Mucosa of rectum (tissue), 2 donors: ENCODE measurements at regions not wholly inside any gene's neighbourhood (a gene's known extent, or its start where the extent isn't known, plus 50 kb on each side); places are given as distances from the start of the nearest gene placed in this dataset.
"Not testable (repeated sequence)": the region's sequence is repeated elsewhere in the genome, so short reads cannot be mapped to it uniquely, and the experiment has no call there.

Experiments used
- H3K27ac ChIP-seq, 2 donors: one replicate each; pipeline ENCODE4 v1.7.0; 2013; ENCODE audit warnings: inconsistent platforms in 2 of 2, low read depth in 2 of 2, low read length in 2 of 2
- H3K27me3 ChIP-seq, 2 donors: one replicate each; pipeline ENCODE4 v1.7.0; 2013; ENCODE audit warnings: low read length in 2 of 2; ENCODE audit not compliant: control insufficient read depth in 2 of 2, insufficient read depth in 2 of 2
- H3K36me3 ChIP-seq, 2 donors: one replicate each; pipeline ENCODE4 v1.7.0; 2013; ENCODE audit warnings: low read length in 2 of 2; ENCODE audit not compliant: control insufficient read depth in 2 of 2, insufficient read depth in 2 of 2
- H3K4me1 ChIP-seq, 2 donors: one replicate each; pipeline ENCODE4 v1.7.0; 2013; ENCODE audit warnings: low read length in 2 of 2, mild to moderate bottlenecking in 1 of 2; ENCODE audit not compliant: control insufficient read depth in 2 of 2, insufficient read depth in 2 of 2
- H3K4me3 ChIP-seq, 2 donors: one replicate each; pipeline ENCODE4 v1.7.0; 2013; ENCODE audit warnings: low read length in 2 of 2
- H3K9ac ChIP-seq, 2 donors: one replicate each; pipeline ENCODE4 v1.7.0; 2013; ENCODE audit warnings: low read length in 2 of 2, low read depth in 1 of 2, mild to moderate bottlenecking in 1 of 2
- H3K9me3 ChIP-seq, 2 donors: one replicate each; pipeline ENCODE4 v1.7.0; 2013; ENCODE audit warnings: low read length in 2 of 2; ENCODE audit not compliant: control insufficient read depth in 2 of 2
- donor health status: healthy.
- donor health status: Normal muscosa, but diverticular disease.

DNA sequence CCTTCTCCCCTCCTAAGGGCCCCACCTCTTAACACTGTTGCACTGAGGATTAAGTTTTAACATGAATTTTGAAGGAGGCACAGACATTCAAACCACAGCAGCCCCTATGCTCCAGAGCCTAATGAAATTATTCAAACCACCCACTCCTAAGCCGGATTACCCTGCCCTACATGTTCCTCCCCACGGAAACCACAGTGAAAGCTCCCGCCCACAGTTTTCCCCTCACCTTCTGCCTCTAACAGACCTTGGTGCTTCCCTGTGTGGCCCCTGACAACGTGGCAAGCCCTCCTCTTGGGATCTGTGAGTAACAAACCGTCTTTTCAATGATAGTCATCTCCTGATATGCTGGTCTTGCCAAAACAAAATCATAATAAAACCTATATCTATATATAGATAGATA is 74.8 kb downstream of the RIN2 start:
- H3K27ac ChIP-seq: no peak overlapping the region
- H3K4me3 ChIP-seq: no peak overlapping the region
- no peaks in the 10 kb centered on the region for H3K36me3 ChIP-seq
- no peaks in the 10 kb centered on the region for H3K27me3 ChIP-seq
- H3K9ac ChIP-seq: no peak overlapping the region
- peaks cover 3 to 14% of the 10 kb centered on the region in 2 donors for H3K4me1 ChIP-seq
- no peaks in the 10 kb centered on the region for H3K9me3 ChIP-seq

DNA sequence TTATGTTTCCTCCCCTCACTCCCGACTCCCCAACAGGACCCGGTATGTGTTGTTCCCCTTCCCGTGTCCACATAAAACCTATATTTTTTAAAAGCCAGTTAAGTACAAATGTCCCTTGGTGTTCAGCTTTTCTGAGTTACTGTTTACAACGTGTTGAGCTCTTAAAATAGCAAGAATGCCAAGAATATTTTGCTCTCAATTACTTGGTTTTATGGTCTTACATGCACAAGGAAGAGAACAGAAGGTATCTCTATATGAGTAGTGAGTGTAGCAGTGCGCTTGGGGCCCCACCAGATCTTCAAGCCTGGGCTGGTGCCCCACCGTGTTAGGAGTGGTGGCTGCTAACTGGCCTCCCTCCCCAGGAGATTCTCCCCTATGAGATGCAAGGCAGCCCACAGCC is 75.3 kb downstream of the RIN2 start:
- Histone ChIP-seq H3K4me1 (peaks cover 3 to 11% of the 10 kb centered on the region in 2 donors), H3K9ac (no peak overlapping the region), H3K27me3 (no peaks in the 10 kb centered on the region), H3K36me3 (no peaks in the 10 kb centered on the region), H3K9me3 (no peaks in the 10 kb centered on the region), H3K4me3 (no peak overlapping the region), H3K27ac (no peak overlapping the region)

DNA sequence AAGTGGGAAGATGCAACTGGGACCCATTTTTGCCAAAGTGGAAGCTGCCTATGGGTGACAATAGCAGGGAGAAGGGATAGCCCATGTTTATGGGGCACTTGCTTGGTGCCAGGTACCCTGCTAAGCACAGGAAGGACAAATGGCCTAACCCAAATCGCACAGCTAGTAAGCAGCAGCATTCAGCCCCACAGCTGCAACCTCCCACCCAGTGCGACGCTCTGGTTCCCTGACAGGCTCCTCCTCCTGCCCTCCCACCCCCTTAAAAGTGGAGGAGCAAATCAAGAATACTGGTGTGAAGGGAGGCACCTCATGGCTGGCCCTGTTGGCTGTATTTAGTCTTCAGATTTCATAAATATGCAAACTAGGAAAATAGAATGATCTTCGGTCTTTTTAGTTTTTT is 76.2 kb downstream of the RIN2 start:
- Histone ChIP-seq H3K36me3 (no peaks in the 10 kb centered on the region), H3K9ac (no peak overlapping the region), H3K4me1 (peaks cover 2 to 11% of the 10 kb centered on the region in 2 donors), H3K27me3 (no peaks in the 10 kb centered on the region), H3K9me3 (no peaks in the 10 kb centered on the region), H3K4me3 (no peak overlapping the region), H3K27ac (no peak overlapping the region)

DNA sequence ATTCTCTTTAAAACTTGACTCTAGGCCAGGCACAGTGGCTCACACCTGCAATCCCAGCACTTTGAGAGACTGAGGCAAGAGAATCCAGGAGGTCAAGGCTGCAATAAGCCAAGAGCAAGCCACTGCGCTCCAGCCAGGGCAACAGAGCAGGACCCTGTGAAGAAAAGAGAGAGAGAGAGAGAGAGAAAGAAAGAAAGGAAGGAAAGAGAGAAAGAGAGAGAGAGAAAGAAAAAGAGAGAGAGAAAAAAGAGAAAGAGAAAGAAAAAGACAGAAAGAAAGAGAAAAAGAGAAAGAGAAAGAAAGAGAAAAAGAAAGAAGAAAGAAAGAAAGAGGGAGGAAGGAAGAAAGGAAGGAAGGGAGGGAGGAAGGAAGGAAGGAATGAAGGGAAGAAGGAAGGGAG is 76.7 kb downstream of the RIN2 start:
- Histone ChIP-seq H3K27me3 (no peaks in the 10 kb centered on the region), H3K36me3 (no peaks in the 10 kb centered on the region), H3K27ac (no peak overlapping the region), H3K9me3 (no peaks in the 10 kb centered on the region), H3K4me1 (peaks cover 0 to 12% of the 10 kb centered on the region in 2 donors), H3K9ac (no peak overlapping the region), H3K4me3 (no peak overlapping the region)

DNA sequence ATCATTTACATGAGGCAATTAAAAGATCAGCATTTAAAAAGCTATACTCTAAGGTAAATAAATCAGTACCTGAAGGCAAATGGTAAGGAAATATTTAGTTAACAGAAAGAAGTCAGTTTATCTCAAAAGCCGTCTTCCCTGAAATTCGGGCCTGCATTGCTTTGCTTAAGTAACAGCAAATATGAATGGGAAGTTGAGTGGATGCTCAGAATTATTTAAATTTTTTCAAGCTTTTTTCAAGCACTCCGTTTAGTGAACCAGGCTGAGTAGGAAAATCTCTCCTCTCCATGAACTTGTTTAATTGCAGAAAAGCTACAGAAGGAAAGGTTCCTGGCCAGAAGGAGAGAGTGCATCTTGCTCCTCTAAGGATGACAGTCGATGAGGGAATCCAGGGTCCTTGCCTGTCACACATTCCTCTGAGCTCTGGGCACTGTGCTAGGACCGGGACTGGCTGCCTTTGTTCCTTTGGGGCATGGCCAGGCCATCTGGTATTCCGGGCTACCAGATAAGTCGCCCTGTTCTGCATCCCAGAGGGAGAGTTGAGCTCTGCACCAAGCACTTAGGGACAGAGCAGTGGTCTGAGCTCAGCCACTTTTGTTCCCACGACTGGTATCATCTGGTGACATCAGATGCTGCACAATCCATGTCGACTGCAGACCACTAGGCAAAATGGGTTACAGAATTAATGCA is 77.6 kb downstream of the RIN2 start:
- H3K27ac ChIP-seq: no peak overlapping the region
- H3K4me1 ChIP-seq: peaks cover 0 to 16% of the 10 kb centered on the region in 2 donors
- H3K36me3 ChIP-seq: no peaks in the 10 kb centered on the region
- H3K4me3 ChIP-seq: no peak overlapping the region
- no peaks in the 10 kb centered on the region for H3K9me3 ChIP-seq
- H3K9ac ChIP-seq: no peak overlapping the region
- H3K27me3 ChIP-seq: no peaks in the 10 kb centered on the region

DNA sequence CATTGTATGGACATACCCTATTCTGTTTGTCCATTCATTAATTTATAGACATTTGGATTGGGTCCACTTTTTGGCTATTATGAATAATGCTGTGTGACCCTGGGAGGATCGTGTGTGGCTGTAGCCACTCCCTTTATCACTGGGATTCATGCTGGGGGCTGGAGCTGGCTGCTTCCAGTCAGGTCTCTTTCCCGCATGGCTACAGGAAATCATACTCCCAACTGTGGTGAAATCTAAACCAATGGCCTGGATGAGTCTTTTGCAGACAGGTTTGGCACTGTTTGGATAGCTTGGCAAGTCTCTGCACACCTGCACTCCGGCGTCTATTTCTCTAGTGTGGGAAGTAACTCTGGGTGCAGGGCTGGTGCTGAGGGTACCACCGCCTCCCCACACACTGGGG is 80.4 kb downstream of the RIN2 start:
- Histone ChIP-seq H3K9ac (no peak overlapping the region), H3K27me3 (no peaks in the 10 kb centered on the region), H3K4me1 (peaks cover 0 to 11% of the 10 kb centered on the region in 2 donors), H3K27ac (no peak overlapping the region), H3K36me3 (no peaks in the 10 kb centered on the region), H3K4me3 (no peak overlapping the region), H3K9me3 (peaks cover 0 to 2% of the 10 kb centered on the region in 2 donors)

DNA sequence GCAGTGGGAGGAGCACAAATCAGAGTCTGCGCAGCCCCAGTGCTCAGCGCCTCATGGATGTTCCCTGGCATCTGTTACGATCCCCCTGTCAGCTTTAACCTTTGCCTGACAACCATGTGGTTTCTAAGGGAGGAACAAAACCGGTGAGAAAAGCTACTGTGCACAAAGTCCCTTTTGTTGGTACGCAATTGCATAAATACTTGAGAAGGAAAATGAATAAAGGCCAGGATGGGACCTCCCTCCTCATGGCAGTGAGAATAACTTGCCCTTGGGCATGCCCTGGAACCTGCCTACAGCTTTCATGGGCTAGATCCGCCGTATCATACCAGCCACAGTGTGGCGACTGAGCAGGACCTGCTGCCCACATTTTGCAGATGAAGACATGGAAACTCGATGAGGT is 81.0 kb downstream of the RIN2 start:
- H3K4me1 ChIP-seq: peaks cover 0 to 13% of the 10 kb centered on the region in 2 donors
- no peak overlapping the region for H3K27ac ChIP-seq

DNA sequence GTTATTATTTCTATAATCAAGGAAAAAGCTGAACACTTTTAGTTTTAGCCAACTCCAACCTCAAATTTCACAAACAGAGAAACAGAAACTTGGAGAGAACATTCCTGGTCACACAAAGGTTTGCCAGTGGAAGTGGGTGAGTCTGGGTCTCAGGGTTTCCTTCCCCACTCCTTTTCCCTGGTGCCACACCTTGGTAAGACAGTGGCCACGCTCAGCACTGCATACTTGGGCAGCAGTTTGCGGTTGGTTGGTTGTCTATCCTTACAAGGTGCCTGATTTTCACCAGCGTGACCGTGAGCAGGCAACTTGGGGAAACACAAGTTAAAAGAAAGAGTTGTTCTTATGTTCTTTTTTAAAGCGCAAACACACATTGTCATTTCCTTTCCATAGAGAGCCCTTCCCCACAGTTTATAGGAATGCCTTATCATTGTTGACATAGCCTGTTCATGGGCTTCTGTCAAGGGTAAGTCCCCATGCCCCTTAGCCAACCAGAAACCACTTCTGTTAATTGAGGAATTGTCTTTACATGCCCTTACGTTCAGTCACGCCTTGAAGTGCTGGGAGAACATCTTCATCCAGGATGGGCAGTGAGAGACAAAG is 82.2 kb downstream of the RIN2 start:
- Histone ChIP-seq H3K4me3 (peak overlapping the region in 1 of 2 donors; percentile 6), H3K27ac (peak overlapping the region in 1 of 2 donors; percentile 54), H3K4me1 (peaks cover 0 to 16% of the 10 kb centered on the region in 2 donors), H3K9ac (no peak overlapping the region), H3K36me3 (no peaks in the 10 kb centered on the region), H3K27me3 (no peaks in the 10 kb centered on the region), H3K9me3 (peaks cover 0 to 2% of the 10 kb centered on the region in 2 donors)

More for the DNA sequence above, 81.0 kb downstream of the RIN2 start:
- Histone ChIP-seq H3K4me3 (no peak overlapping the region), H3K36me3 (no peaks in the 10 kb centered on the region), H3K9me3 (peaks cover 0 to 2% of the 10 kb centered on the region in 2 donors), H3K27me3 (no peaks in the 10 kb centered on the region), H3K9ac (no peak overlapping the region)

DNA sequence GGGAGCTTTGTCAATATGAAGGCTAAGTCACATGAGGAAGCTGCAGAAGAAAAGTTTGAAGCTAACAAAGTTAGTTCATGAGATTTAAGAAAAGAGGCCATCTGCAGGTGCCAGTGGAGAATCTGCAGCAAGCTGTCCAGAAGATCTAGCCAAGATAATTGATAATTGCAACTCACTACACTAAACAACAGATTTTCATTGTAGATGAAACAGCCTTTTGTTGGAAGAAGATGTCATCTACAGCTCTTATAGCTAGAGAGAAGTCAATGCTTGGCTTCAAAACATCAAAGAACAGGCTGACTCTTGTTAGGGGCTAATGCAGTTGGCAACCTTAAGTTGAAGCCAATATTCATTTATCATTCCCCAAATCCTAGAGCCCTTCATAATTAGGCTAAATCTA is 83.7 kb downstream of the RIN2 start:
- H3K4me1 ChIP-seq: peaks cover 0 to 16% of the 10 kb centered on the region in 2 donors
- peaks cover 0 to 2% of the 10 kb centered on the region in 2 donors for H3K9me3 ChIP-seq
- H3K36me3 ChIP-seq: no peaks in the 10 kb centered on the region
- no peak overlapping the region for H3K27ac ChIP-seq
- no peaks in the 10 kb centered on the region for H3K27me3 ChIP-seq
- H3K4me3 ChIP-seq: no peak overlapping the region
- no peak overlapping the region for H3K9ac ChIP-seq

DNA sequence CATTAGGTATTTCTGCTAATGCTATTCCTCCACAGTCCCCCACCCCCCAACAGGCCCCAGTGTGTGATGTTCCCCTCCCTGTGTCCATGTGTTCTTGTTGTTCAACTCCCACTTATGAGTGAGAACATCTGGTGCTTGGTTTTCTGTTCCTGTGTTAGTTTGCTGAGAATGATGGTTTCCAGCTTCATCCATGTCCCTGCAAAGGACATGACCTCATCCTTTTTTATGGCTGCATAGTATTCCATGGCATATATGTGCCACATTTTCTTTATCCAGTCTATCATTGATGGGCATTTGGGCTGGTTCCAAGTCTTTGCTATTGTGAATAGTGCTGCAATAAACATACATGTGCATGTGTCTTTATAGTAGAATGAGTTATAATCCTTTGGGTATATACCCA is 86.8 kb downstream of the RIN2 start:
- H3K27ac ChIP-seq, H3K9ac ChIP-seq, H3K36me3 ChIP-seq, H3K9me3 ChIP-seq, H3K27me3 ChIP-seq, H3K4me3 ChIP-seq: not testable (repeated sequence)
- H3K4me1 ChIP-seq: peaks cover 0 to 14% of the 10 kb centered on the region in 2 donors
